ENCODE measurements at regions not wholly inside any gene's neighbourhood (a gene's known extent, or its start where the extent isn't known, plus 50 kb on each side); places are given as distances from the start of the nearest gene placed in this dataset.

- TF ChIP-seq FOXP2 (optimal IDR thresholded peaks at IDR 0.05; ENCODE audit: borderline replicate concordance, extremely low read depth, extremely low read length, insufficient read depth), result no peak
- TF ChIP-seq POLR2AphosphoS5 (IDR thresholded peaks at IDR 0.05; ENCODE audit: low read depth, low read length), result no peak
- TF ChIP-seq TAF1 (IDR thresholded peaks at IDR 0.05; ENCODE audit: borderline replicate concordance, insufficient read depth, low read length), result no peak
- no peak for TF ChIP-seq REST (IDR thresholded peaks at IDR 0.05; ENCODE audit: insufficient read depth in 1 of 2, low read depth in 2 of 2, low read length in 2 of 2)
- no peak for TF ChIP-seq SIN3A (IDR thresholded peaks at IDR 0.05; ENCODE audit: borderline replicate concordance, insufficient read depth, low read length)
These were observed 511.8 kb upstream of the SLITRK1 start for GRCh38 chr13:84393981-84394625.

DNA sequence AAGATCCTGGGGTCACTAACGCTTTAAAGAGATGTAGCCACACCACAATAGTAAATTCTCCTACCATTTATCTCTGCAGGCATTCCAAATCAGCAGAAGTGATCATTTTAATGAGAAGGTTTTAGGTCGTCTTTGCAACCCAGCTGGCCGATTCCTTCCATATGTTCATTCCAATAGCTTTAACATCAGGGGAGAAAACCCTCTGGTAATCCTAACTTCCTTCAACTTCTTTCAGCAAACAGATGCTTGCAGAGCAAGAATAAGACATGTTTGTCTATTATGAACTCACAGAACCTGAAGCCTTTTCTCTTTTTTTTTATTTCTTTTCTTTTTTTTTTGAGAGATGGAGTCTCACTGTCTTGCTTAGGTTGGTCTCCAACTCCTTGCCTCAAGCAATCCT lies 498.6 kb upstream of the SLITRK1 start:
- TF ChIP-seq FOXP2 (optimal IDR thresholded peaks at IDR 0.05; ENCODE audit: borderline replicate concordance, extremely low read depth, extremely low read length, insufficient read depth) (no peak), POLR2AphosphoS5 (IDR thresholded peaks at IDR 0.05; ENCODE audit: low read depth, low read length) (no peak), TAF1 (IDR thresholded peaks at IDR 0.05; ENCODE audit: borderline replicate concordance, insufficient read depth, low read length) (no peak), SIN3A (IDR thresholded peaks at IDR 0.05; ENCODE audit: borderline replicate concordance, insufficient read depth, low read length) (no peak), REST (IDR thresholded peaks at IDR 0.05; ENCODE audit: insufficient read depth in 1 of 2, low read depth in 2 of 2, low read length in 2 of 2) (no peak)

- no peak for TF ChIP-seq SIN3A (IDR thresholded peaks at IDR 0.05; ENCODE audit: borderline replicate concordance, insufficient read depth, low read length)
- TF ChIP-seq TAF1 (IDR thresholded peaks at IDR 0.05; ENCODE audit: borderline replicate concordance, insufficient read depth, low read length), result no peak
- no peak for TF ChIP-seq FOXP2 (optimal IDR thresholded peaks at IDR 0.05; ENCODE audit: borderline replicate concordance, extremely low read depth, extremely low read length, insufficient read depth)
- no peak for TF ChIP-seq POLR2AphosphoS5 (IDR thresholded peaks at IDR 0.05; ENCODE audit: low read depth, low read length)
These were observed 494.8 kb upstream of the SLITRK1 start for GRCh38 chr13:84377106-84377505.

DNA sequence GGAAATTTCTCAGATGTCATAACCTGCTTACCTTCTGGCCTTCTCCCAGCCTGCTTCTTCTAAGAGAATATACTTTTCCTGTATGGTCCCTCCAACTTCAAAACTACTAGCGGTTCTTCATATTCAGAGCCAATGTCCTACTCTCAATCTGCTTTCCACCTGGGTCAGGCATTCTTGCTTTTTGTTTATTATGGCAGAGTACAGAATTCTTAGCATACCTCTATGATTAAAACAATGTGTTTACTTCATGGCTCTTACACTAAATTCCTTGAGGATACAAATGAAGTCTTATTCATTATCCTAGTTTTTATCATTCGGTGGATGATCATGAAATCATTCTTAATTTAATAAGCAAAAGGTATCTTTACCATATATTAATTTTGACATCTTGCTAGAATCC lies 484.2 kb upstream of the SLITRK1 start:
- no peak for TF ChIP-seq FOXP2 (optimal IDR thresholded peaks at IDR 0.05; ENCODE audit: borderline replicate concordance, extremely low read depth, extremely low read length, insufficient read depth)

DNA sequence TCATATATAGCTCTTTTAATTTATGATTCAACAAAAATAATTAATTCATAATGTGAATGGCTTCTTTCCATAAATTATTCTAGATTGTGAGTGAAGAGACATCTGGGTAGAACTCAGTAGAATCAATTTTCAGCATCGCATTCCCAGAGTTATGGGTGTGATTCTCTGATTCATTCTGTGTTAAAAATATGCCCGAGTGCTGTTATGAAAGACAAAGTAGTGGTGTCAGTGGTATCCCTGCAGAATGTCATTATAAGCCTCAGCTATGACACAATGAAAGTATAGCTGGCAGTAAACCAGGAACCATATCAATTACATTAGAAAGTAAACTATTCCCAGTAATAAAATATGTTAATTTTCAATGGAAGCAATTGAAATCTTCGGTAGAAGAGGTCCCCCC lies 480.5 kb upstream of the SLITRK1 start:
- TF ChIP-seq REST (IDR thresholded peaks at IDR 0.05; ENCODE audit: insufficient read depth in 1 of 2, low read depth in 2 of 2, low read length in 2 of 2) (no peak), FOXP2 (optimal IDR thresholded peaks at IDR 0.05; ENCODE audit: borderline replicate concordance, extremely low read depth, extremely low read length, insufficient read depth) (no peak), POLR2AphosphoS5 (IDR thresholded peaks at IDR 0.05; ENCODE audit: low read depth, low read length) (no peak), TAF1 (IDR thresholded peaks at IDR 0.05; ENCODE audit: borderline replicate concordance, insufficient read depth, low read length) (no peak), SIN3A (IDR thresholded peaks at IDR 0.05; ENCODE audit: borderline replicate concordance, insufficient read depth, low read length) (no peak)

- TF ChIP-seq TAF1 (IDR thresholded peaks at IDR 0.05; ENCODE audit: borderline replicate concordance, insufficient read depth, low read length), result no peak
- no peak for TF ChIP-seq SIN3A (IDR thresholded peaks at IDR 0.05; ENCODE audit: borderline replicate concordance, insufficient read depth, low read length)
These were observed 478.5 kb upstream of the SLITRK1 start for GRCh38 chr13:84360822-84361221.
